ENCODE measurements at regions not wholly inside any gene's neighbourhood (a gene's known extent, or its start where the extent isn't known, plus 50 kb on each side); places are given as distances from the start of the nearest gene placed in this dataset.

DNA sequence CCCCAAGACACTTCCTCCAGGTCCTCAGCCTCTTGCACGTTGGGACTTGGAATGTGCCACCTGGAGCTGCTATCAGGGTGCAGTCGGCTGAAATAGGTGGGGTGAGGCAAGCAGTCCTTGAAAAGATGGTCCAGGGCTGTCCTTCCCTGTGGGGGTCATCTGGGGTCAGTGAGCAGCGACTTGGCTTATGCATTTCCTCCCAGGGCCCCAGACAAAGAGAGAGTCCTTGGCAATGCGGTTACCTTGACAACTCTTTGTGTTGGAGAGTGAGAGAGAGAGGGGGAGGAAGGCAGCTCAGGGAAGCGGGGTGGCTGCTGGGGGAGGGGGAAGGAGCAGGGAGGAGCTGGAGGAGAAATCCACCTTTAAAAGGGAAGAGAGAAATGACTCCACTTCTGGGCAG is 93.8 kb downstream of the MIAT start:
- H3K23ac ChIP-seq (ENCODE audit: insufficient read length, low read depth, low read length), result no peak overlapping the region
- TF ChIP-seq, protein P1, sequence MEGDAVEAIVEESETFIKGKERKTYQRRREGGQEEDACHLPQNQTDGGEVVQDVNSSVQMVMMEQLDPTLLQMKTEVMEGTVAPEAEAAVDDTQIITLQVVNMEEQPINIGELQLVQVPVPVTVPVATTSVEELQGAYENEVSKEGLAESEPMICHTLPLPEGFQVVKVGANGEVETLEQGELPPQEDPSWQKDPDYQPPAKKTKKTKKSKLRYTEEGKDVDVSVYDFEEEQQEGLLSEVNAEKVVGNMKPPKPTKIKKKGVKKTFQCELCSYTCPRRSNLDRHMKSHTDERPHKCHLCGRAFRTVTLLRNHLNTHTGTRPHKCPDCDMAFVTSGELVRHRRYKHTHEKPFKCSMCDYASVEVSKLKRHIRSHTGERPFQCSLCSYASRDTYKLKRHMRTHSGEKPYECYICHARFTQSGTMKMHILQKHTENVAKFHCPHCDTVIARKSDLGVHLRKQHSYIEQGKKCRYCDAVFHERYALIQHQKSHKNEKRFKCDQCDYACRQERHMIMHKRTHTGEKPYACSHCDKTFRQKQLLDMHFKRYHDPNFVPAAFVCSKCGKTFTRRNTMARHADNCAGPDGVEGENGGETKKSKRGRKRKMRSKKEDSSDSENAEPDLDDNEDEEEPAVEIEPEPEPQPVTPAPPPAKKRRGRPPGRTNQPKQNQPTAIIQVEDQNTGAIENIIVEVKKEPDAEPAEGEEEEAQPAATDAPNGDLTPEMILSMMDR (conservative IDR thresholded peaks at IDR 0.05), result no peak
- H3K79me2 ChIP-seq (ENCODE audit: insufficient read depth, low read length), result no peaks in the 10 kb centered on the region
- peak; percentile 96 for DNase-seq
- Mint-ChIP-seq H3K27me3 (ENCODE audit: low read depth) (no peaks in the 10 kb centered on the region), H3K9me3 (no peaks in the 10 kb centered on the region; a peak in 2 of 5 replicates), H3K27ac (peak overlapping the region; percentile 83 to 98 (median 85); a peak in 6 of 7 replicates), H3K4me3 (peak overlapping the region in 1 of 2 experiments; percentile 38; a peak in 2 of 5 replicates), H3K36me3 (ENCODE audit: insufficient read depth in 1 of 3, low read depth in 3 of 3) (no peaks in the 10 kb centered on the region; a peak in 2 of 7 replicates), H3K4me1 (peaks cover 62 to 67% of the 10 kb centered on the region in 2 experiments)
- H4K20me1 ChIP-seq (ENCODE audit: control insufficient read depth, insufficient read depth, insufficient read length), result no peaks in the 10 kb centered on the region
- H3K4ac ChIP-seq (ENCODE audit: low read depth, low read length), result no peak overlapping the region
- no peak overlapping the region for H3K9ac ChIP-seq (ENCODE audit: extremely low read depth, insufficient read length, low read length)
- no peak overlapping the region for H4K91ac ChIP-seq (ENCODE audit: insufficient read length, low read depth, low read length)
- H3K4me1 ChIP-seq (ENCODE audit: insufficient read depth, low read length), result peaks cover 18% of the 10 kb centered on the region; the same call in 1 of the 2 replicates
- H3K27ac ChIP-seq (ENCODE audit: insufficient read length, low read depth, low read length), result no peak overlapping the region
- no peak overlapping the region for H2BK12ac ChIP-seq (ENCODE audit: insufficient read length, low read depth, low read length)
- H2AFZ ChIP-seq (ENCODE audit: low read length), result no peak overlapping the region
- no peaks in the 10 kb centered on the region for H3K27me3 ChIP-seq (ENCODE audit: insufficient read depth, low read length)
- H2BK120ac ChIP-seq (ENCODE audit: low read depth, low read length, poor library complexity, severe bottlenecking), result no peak overlapping the region
- no peak overlapping the region for H3K14ac ChIP-seq (ENCODE audit: insufficient read depth, low read length)
- no peak overlapping the region for H4K5ac ChIP-seq (ENCODE audit: insufficient read length, low read depth, low read length)
- H2BK5ac ChIP-seq (ENCODE audit: insufficient read length, low read length), result no peak overlapping the region
- H3K23me2 ChIP-seq (ENCODE audit: insufficient read length, low read depth, low read length, poor library complexity, severe bottlenecking), result no peaks in the 10 kb centered on the region
- H3T11ph ChIP-seq (ENCODE audit: low read length), result no peak overlapping the region
- peak overlapping the region; percentile 9 for H3K18ac ChIP-seq (ENCODE audit: insufficient read length, low read depth, low read length)
- no CpG with 5 or more reads among the region's 5 CpGs for WGBS (ENCODE audit: extremely low coverage, insufficient read length, low lambda C conversion rate)
- no peaks in the 10 kb centered on the region for H3K9me3 ChIP-seq (ENCODE audit: control insufficient read depth, low read depth, low read length)
- H2AK5ac ChIP-seq (ENCODE audit: insufficient read length, low read length), result no peak overlapping the region
- H2BK20ac ChIP-seq (ENCODE audit: low read depth, low read length, poor library complexity, severe bottlenecking), result no peak overlapping the region
- H4K8ac ChIP-seq (replicated peaks; ENCODE audit: insufficient read length, low read depth, low read length), result no peak overlapping the region
- no peaks in the 10 kb centered on the region for H3K79me1 ChIP-seq (ENCODE audit: insufficient read depth, low read depth, low read length, poor library complexity, severe bottlenecking)
- H3K56ac ChIP-seq (ENCODE audit: insufficient read length, low read depth, low read length), result no peak overlapping the region
- peak overlapping the region; percentile 34 for H3K4me2 ChIP-seq (ENCODE audit: insufficient read depth, insufficient read length, low read length)
- H2BK15ac ChIP-seq (ENCODE audit: low read depth, low read length), result no peak overlapping the region
